K562 (cell line): ENCODE measurements at regions not wholly inside any gene's neighbourhood (a gene's known extent, or its start where the extent isn't known, plus 50 kb on each side); places are given as distances from the start of the nearest gene placed in this dataset.

ENCODE experiments used
- ARID1B ChIP-seq: fragments of 450-650 bp; IDR thresholded peaks from 2 replicates; pipeline ENCODE4 v1.6.1; 2016; ENCODE audit warnings: antibody characterized with exemption, mild to moderate bottlenecking, inconsistent platforms
- CBX8 ChIP-seq: fragments of 200-600 bp; sonication (generic); IDR thresholded peaks from 2 replicates; pipeline ENCODE4 v1.6.1; 2012; ENCODE audit warnings: borderline replicate concordance, mixed run types, low read depth, mild to moderate bottlenecking, moderate library complexity, mixed read lengths, low read length, control low read depth, inconsistent platforms; ENCODE audit not compliant: poor library complexity, severe bottlenecking; ENCODE audit errors: extremely low read depth
- CEBPB ChIP-seq: fragments of 450-650 bp; IDR thresholded peaks from 2 replicates; pipeline ENCODE4 v1.6.1; 2016; ENCODE audit warnings: missing genetic modification characterization, missing compliant biosample characterization
- CTBP1 ChIP-seq: fragments of 450-650 bp; IDR thresholded peaks from 2 replicates; pipeline ENCODE4 v1.6.1; 2016; ENCODE audit warnings: borderline replicate concordance
- FOSL1 ChIP-seq: fragments of 200-800 bp; sonication (Bioruptor generic); conservative IDR thresholded peaks from 2 replicates; pipeline ENCODE4 v1.6.1; 2016; ENCODE audit warnings: missing genetic modification characterization, missing compliant biosample characterization
- RUNX1 ChIP-seq: sonication (generic); IDR thresholded peaks from 2 replicates; pipeline ENCODE4 v1.6.1; 2016; ENCODE audit warnings: antibody characterized with exemption, low read depth
- SMARCC2 ChIP-seq: fragments of 450-650 bp; IDR thresholded peaks from 2 replicates; pipeline ENCODE4 v1.6.1; 2017; ENCODE audit warnings: antibody characterized with exemption, moderate library complexity, mild to moderate bottlenecking, low read depth
- ZBTB17 ChIP-seq: fragments of 450-650 bp; formaldehyde crosslinking; IDR thresholded peaks from 2 replicates; pipeline ENCODE4 v1.4.0; 2020; ENCODE audit warnings: mild to moderate bottlenecking
- ZBTB33 ChIP-seq: sonication (generic); formaldehyde crosslinking; IDR thresholded peaks from 2 replicates; pipeline ENCODE4 v1.8.1; 2023; ENCODE audit warnings: mild to moderate bottlenecking, missing genetic modification reagents
- ZNF445 ChIP-seq: fragments of 250-450 bp; sonication (Bioruptor Pico); IDR thresholded peaks from 2 replicates; pipeline ENCODE4 v1.4.0; 2020; ENCODE audit warnings: low read depth, mild to moderate bottlenecking, moderate library complexity
- ZNF586 ChIP-seq: fragments of 450-650 bp; formaldehyde crosslinking; conservative IDR thresholded peaks from 2 replicates; pipeline ENCODE4 v1.4.0; 2020; ENCODE audit warnings: mild to moderate bottlenecking, moderate library complexity
- ZNF655 ChIP-seq: fragments of 250-450 bp; sonication (Bioruptor Pico); IDR thresholded peaks from 2 replicates; pipeline ENCODE4 v1.5.0; 2021
- ZNF707 ChIP-seq: fragments of 250-450 bp; sonication (Bioruptor Pico); conservative IDR thresholded peaks from 2 replicates; pipeline ENCODE4 v1.8.0; 2022; ENCODE audit warnings: inconsistent platforms, mild to moderate bottlenecking, moderate library complexity
- TF ChIP-seq, protein P1 (sequence below): fragments of 450-650 bp; IDR thresholded peaks from 2 replicates; pipeline ENCODE4 v1.6.1; 2016; ENCODE audit warnings: low read depth

DNA sequence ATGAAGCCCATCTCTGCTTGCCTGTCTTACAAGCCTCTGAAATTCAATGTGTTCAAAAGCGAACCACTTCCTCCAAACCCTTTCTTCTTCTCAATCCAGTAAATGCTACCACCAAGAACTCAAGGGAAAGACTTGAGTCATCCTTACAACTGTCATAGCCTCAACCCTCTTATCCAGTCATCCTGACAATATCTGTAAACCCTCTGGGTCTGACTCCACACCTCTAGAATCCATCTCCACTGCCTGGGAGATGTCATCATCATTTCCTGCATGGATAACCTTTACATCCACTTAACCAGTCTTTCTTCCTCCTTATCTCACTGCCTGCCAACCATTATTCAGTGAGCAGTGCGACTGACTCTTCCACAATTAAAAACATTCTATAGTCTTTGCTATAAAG lies 441.1 kb downstream of the SETD4 start (continued):
- TF ChIP-seq, protein P1, sequence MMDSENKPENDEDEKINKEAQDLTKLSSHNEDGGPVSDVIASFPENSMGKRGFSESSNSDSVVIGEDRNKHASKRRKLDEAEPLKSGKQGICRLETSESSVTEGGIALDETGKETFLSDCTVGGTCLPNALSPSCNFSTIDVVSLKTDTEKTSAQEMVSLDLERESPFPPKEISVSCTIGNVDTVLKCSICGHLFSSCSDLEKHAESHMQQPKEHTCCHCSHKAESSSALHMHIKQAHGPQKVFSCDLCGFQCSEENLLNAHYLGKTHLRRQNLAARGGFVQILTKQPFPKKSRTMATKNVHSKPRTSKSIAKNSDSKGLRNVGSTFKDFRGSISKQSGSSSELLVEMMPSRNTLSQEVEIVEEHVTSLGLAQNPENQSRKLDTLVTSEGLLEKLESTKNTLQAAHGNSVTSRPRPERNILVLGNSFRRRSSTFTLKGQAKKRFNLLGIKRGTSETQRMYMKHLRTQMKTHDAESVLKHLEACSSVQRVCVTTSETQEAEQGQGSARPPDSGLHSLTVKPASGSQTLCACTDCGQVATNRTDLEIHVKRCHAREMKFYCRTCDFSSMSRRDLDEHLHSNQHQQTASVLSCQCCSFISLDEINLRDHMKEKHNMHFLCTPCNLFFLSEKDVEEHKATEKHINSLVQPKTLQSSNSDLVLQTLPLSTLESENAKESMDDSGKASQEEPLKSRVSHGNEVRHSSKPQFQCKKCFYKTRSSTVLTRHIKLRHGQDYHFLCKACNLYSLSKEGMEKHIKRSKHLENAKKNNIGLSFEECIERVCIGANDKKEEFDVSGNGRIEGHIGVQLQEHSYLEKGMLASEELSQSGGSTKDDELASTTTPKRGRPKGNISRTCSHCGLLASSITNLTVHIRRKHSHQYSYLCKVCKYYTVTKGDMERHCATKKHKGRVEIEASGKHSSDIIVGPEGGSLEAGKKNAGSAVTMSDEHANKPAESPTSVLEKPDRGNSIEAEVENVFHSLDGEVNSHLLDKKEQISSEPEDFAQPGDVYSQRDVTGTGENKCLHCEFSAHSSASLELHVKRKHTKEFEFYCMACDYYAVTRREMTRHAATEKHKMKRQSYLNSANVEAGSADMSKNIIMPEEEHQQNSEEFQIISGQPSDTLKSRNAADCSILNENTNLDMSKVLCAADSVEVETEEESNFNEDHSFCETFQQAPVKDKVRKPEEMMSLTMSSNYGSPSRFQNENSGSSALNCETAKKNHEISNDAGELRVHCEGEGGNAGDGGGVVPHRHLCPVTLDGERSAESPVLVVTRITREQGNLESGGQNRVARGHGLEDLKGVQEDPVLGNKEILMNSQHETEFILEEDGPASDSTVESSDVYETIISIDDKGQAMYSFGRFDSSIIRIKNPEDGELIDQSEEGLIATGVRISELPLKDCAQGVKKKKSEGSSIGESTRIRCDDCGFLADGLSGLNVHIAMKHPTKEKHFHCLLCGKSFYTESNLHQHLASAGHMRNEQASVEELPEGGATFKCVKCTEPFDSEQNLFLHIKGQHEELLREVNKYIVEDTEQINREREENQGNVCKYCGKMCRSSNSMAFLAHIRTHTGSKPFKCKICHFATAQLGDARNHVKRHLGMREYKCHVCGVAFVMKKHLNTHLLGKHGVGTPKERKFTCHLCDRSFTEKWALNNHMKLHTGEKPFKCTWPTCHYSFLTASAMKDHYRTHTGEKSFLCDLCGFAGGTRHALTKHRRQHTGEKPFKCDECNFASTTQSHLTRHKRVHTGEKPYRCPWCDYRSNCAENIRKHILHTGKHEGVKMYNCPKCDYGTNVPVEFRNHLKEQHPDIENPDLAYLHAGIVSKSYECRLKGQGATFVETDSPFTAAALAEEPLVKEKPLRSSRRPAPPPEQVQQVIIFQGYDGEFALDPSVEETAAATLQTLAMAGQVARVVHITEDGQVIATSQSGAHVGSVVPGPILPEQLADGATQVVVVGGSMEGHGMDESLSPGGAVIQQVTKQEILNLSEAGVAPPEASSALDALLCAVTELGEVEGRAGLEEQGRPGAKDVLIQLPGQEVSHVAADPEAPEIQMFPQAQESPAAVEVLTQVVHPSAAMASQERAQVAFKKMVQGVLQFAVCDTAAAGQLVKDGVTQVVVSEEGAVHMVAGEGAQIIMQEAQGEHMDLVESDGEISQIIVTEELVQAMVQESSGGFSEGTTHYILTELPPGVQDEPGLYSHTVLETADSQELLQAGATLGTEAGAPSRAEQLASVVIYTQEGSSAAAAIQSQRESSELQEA = no peak
- no peak for TF ChIP-seq ZBTB33 (CRISPR knock-in tag)
- TF ChIP-seq CEBPB (tag) = 0 out of 2 replicates have a peak, but pooled peaks have one; percentile 7
- no peak for TF ChIP-seq ZNF655 (CRISPR knock-in tag)
- TF ChIP-seq ZBTB17 = peak; percentile 85
- TF ChIP-seq ZNF586 (CRISPR knock-in tag) = no peak
- TF ChIP-seq FOSL1 (tag) = peak; percentile 93
- TF ChIP-seq SMARCC2 = no peak
- peak; percentile 54; the same call in 1 of the 2 replicates for TF ChIP-seq ARID1B
- TF ChIP-seq CBX8 = no peak
- peak; percentile 44; the same call in 1 of the 2 replicates for TF ChIP-seq CTBP1
- TF ChIP-seq ZNF707 (CRISPR knock-in tag) = no peak
- no peak for TF ChIP-seq ZNF445 (CRISPR knock-in tag)
- TF ChIP-seq RUNX1 = no peak
